ENCODE measurements at regions not wholly inside any gene's neighbourhood (a gene's known extent, or its start where the extent isn't known, plus 50 kb on each side); places are given as distances from the start of the nearest gene placed in this dataset.

DNA sequence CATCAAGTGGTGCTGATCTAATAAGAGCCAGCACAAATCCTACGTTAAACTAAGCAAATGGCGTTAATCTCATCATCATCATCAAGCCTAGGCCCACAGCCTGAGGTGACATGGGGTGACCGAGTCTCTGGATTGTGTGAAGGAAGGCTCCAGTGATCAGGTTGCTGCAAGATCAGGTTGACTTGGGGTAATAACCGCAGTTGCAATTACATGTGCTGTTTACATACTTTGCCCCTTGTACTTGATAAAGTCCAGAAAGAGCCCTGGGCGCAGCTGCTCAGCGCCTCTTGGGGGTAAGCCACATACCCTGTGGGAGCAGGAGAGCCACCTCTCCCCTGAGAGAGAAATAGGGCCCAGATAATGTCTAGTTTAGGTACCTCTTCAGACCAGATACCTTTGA lies 228.1 kb downstream of the WDR11 start:
- TF ChIP-seq POLR2A (IDR thresholded peaks at IDR 0.05) (no peak), EP300 (IDR thresholded peaks at IDR 0.05) (no peak)

Data from gastroesophageal sphincter (tissue), 2 donors.